HL-60 (cell line): ENCODE measurements at regions not wholly inside any gene's neighbourhood (a gene's known extent, or its start where the extent isn't known, plus 50 kb on each side); places are given as distances from the start of the nearest gene placed in this dataset.
"Not testable (repeated sequence)": the region's sequence is repeated elsewhere in the genome, so short reads cannot be mapped to it uniquely, and the experiment has no call there.

Source experiments
- CTCF ChIP-seq: IDR thresholded peaks from one replicate; pipeline ENCODE4 v1.5.1; 2011; ENCODE audit warnings: low read length, control low read depth, inconsistent platforms; ENCODE audit not compliant: insufficient read depth
- GABPA ChIP-seq: IDR thresholded peaks from 2 replicates; pipeline ENCODE4 v1.6.1; 2012; ENCODE audit warnings: low read depth
- POLR2AphosphoS5 ChIP-seq: IDR thresholded peaks from 2 replicates; pipeline ENCODE4 v1.6.1; 2012; ENCODE audit warnings: low read depth
- REST ChIP-seq: IDR thresholded peaks from 2 replicates; pipeline ENCODE4 v1.6.1; 2012; ENCODE audit warnings: low read depth; ENCODE audit not compliant: insufficient replicate concordance

- TF ChIP-seq CTCF, REST, POLR2AphosphoS5, GABPA: not testable (repeated sequence)
Measured at GRCh38 chr5:167299861-167300260, 991.6 kb upstream of the WWC1 start.
